ENCODE measurements at regions not wholly inside any gene's neighbourhood (a gene's known extent, or its start where the extent isn't known, plus 50 kb on each side); places are given as distances from the start of the nearest gene placed in this dataset.

GRCh38 chr2:147273106-147273505, 571.7 kb upstream of the ACVR2A start:
- TF ChIP-seq POLR2A (IDR thresholded peaks at IDR 0.05) (no peak), CTCF (IDR thresholded peaks at IDR 0.05) (no peak)
